ENCODE measurements at regions not wholly inside any gene's neighbourhood (a gene's known extent, or its start where the extent isn't known, plus 50 kb on each side); places are given as distances from the start of the nearest gene placed in this dataset.

- peak overlapping the region; percentile 56; the same call in 1 of the 2 replicates for H3K4me2 ChIP-seq (ENCODE audit: low read depth, low read length)
- no peaks in the 10 kb centered on the region for H3K79me2 ChIP-seq (ENCODE audit: low read length)
- H4K20me1 ChIP-seq (ENCODE audit: insufficient read depth, low read length), result no peaks in the 10 kb centered on the region
- TF ChIP-seq EZH2 (optimal IDR thresholded peaks at IDR 0.05; ENCODE audit: low read depth, low read length) (no peak), EZH2phosphoT487 (IDR thresholded peaks at IDR 0.05; ENCODE audit: low read length) (no peak)
- TF ChIP-seq, protein P1, sequence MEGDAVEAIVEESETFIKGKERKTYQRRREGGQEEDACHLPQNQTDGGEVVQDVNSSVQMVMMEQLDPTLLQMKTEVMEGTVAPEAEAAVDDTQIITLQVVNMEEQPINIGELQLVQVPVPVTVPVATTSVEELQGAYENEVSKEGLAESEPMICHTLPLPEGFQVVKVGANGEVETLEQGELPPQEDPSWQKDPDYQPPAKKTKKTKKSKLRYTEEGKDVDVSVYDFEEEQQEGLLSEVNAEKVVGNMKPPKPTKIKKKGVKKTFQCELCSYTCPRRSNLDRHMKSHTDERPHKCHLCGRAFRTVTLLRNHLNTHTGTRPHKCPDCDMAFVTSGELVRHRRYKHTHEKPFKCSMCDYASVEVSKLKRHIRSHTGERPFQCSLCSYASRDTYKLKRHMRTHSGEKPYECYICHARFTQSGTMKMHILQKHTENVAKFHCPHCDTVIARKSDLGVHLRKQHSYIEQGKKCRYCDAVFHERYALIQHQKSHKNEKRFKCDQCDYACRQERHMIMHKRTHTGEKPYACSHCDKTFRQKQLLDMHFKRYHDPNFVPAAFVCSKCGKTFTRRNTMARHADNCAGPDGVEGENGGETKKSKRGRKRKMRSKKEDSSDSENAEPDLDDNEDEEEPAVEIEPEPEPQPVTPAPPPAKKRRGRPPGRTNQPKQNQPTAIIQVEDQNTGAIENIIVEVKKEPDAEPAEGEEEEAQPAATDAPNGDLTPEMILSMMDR (IDR thresholded peaks at IDR 0.05; ENCODE audit: low read length), result no peak
- H3K27ac ChIP-seq (ENCODE audit: low read length), result no peak overlapping the region; the same call in 1 of the 2 replicates
- 0 out of 2 replicates have a peak overlapping the region, but pooled peaks have one; percentile 25 for H3K4me3 ChIP-seq (ENCODE audit: low read length)
- DNase-seq, result peak; percentile 34
- no peak overlapping the region for H3K9ac ChIP-seq (ENCODE audit: low read length)
- no peaks in the 10 kb centered on the region for H3K27me3 ChIP-seq (replicated peaks; ENCODE audit: insufficient read depth, low read length)
- H3K36me3 ChIP-seq (replicated peaks; ENCODE audit: insufficient read depth, low read length), result no peaks in the 10 kb centered on the region
- H3K9me3 ChIP-seq (replicated peaks; ENCODE audit: insufficient read depth, low read length), result no peaks in the 10 kb centered on the region
- H2AFZ ChIP-seq (ENCODE audit: low read length), result peak overlapping the region; percentile 47
- H3K9me2 ChIP-seq (replicated peaks; ENCODE audit: insufficient read depth, low read length), result no peaks in the 10 kb centered on the region
- H3K4me1 ChIP-seq (ENCODE audit: low read length), result no peaks in the 10 kb centered on the region
- no peaks in the 10 kb centered on the region for H3F3A ChIP-seq (ENCODE audit: insufficient read depth, low read length)
Measured at GRCh38 chr3:104474011-104474410, 892.7 kb upstream of the ALCAM start.

DNA sequence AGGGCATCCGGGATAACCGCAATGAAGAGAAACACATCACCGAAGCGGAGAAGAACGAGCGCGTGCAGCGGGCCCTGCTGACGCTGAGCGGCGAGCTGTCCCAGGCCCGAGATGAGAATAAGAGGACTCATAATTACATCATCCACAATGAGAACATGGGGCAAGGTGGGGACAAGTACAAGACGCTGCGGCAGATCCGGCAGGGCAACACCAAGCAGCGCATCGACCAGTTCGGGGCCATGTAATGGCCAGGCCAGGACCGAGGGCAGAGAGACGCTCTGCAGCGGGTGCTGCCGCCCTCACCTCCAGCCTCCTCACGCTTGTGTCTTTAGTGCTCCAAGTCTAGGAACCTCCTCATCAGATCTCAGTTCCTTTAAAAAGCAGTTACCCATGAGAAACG, 863.7 kb upstream of the ALCAM start:
- Histone ChIP-seq H3K4me2 (ENCODE audit: low read depth, low read length) (no peak overlapping the region), H4K20me1 (ENCODE audit: insufficient read depth, low read length) (no peaks in the 10 kb centered on the region), H3F3A (ENCODE audit: insufficient read depth, low read length) (no peaks in the 10 kb centered on the region), H3K9me3 (replicated peaks; ENCODE audit: insufficient read depth, low read length) (no peaks in the 10 kb centered on the region), H2AFZ (ENCODE audit: low read length) (no peak overlapping the region), H3K27ac (ENCODE audit: low read length) (no peak overlapping the region), H3K4me1 (ENCODE audit: low read length) (no peaks in the 10 kb centered on the region), H3K9me2 (replicated peaks; ENCODE audit: insufficient read depth, low read length) (no peaks in the 10 kb centered on the region), H3K36me3 (replicated peaks; ENCODE audit: insufficient read depth, low read length) (no peaks in the 10 kb centered on the region), H3K79me2 (ENCODE audit: low read length) (no peaks in the 10 kb centered on the region), H3K27me3 (replicated peaks; ENCODE audit: insufficient read depth, low read length) (no peaks in the 10 kb centered on the region), H3K4me3 (ENCODE audit: low read length) (no peak overlapping the region), H3K9ac (ENCODE audit: low read length) (no peak overlapping the region)
- no peak for DNase-seq
- TF ChIP-seq EZH2phosphoT487 (IDR thresholded peaks at IDR 0.05; ENCODE audit: low read length) (no peak), EZH2 (optimal IDR thresholded peaks at IDR 0.05; ENCODE audit: low read depth, low read length) (no peak)
- TF ChIP-seq, protein P1 (IDR thresholded peaks at IDR 0.05; ENCODE audit: low read length), result no peak

DNA sequence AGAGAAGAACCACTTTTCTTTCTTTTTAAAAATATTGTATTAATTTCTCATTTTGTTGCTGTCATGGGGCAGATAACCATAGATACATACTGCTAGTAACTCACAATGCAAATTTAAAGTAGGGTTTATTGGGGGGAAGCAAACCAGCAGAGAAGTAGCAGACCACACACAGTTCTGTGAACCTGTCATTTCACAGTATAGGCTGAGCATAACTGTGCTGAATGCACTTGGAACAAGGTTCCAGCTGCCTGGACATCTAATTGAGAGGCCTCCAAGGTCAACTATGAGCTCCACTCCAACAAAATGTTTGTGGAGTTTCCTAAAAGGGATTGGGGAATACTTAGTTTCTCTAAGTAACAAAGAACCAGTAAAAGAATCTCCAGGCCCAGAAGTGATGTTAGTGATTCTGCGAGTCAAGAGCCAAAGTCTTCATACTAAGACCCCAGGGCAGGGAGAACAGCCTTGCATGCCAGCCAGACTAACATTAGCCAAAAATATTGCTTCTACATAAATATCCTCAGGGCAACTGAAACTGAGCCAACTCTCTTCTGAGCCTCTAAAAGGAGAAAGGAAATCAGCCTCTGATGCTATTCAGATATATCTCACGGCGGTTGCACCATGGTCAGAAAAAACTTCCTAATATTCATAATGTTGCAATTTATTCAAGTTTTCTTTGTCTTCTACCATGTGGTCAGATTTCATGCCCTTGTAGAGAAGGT, 856.4 kb upstream of the ALCAM start:
- no peak overlapping the region for H3K27ac ChIP-seq (ENCODE audit: low read length)
- no peaks in the 10 kb centered on the region for H3K9me3 ChIP-seq (replicated peaks; ENCODE audit: insufficient read depth, low read length)
- no peak overlapping the region for H3K9ac ChIP-seq (ENCODE audit: low read length)
- no peaks in the 10 kb centered on the region for H3F3A ChIP-seq (ENCODE audit: insufficient read depth, low read length)
- H2AFZ ChIP-seq (ENCODE audit: low read length), result no peak overlapping the region
- H3K27me3 ChIP-seq (replicated peaks; ENCODE audit: insufficient read depth, low read length), result no peaks in the 10 kb centered on the region
- H3K79me2 ChIP-seq (ENCODE audit: low read length), result no peaks in the 10 kb centered on the region
- no peak overlapping the region for H3K4me3 ChIP-seq (ENCODE audit: low read length)
- no peak overlapping the region for H3K4me2 ChIP-seq (ENCODE audit: low read depth, low read length)
- TF ChIP-seq, protein P1 (IDR thresholded peaks at IDR 0.05; ENCODE audit: low read length), result no peak
- TF ChIP-seq EZH2 (optimal IDR thresholded peaks at IDR 0.05; ENCODE audit: low read depth, low read length) (no peak), EZH2phosphoT487 (IDR thresholded peaks at IDR 0.05; ENCODE audit: low read length) (no peak)
- no peaks in the 10 kb centered on the region for H3K36me3 ChIP-seq (replicated peaks; ENCODE audit: insufficient read depth, low read length)
- no peaks in the 10 kb centered on the region for H4K20me1 ChIP-seq (ENCODE audit: insufficient read depth, low read length)
- DNase-seq, result no peak
- peaks cover 6% of the 10 kb centered on the region; the same call in 1 of the 2 replicates for H3K4me1 ChIP-seq (ENCODE audit: low read length)
- H3K9me2 ChIP-seq (replicated peaks; ENCODE audit: insufficient read depth, low read length), result no peaks in the 10 kb centered on the region

Data from MM.1S (cell line).